SU-DHL-6 (cell line): ENCODE measurements at regions not wholly inside any gene's neighbourhood (a gene's known extent, or its start where the extent isn't known, plus 50 kb on each side); places are given as distances from the start of the nearest gene placed in this dataset.

Experiments used
- EZH2phosphoT487 ChIP-seq: fragments of 200-600 bp; sonication (generic), shearing (Covaris generic); conservative IDR thresholded peaks from 2 replicates; pipeline ENCODE4 v1.6.1; 2018; ENCODE audit warnings: mild to moderate bottlenecking, antibody characterized with exemption, low read length, moderate library complexity, mixed read lengths
- TF ChIP-seq, protein P1 (sequence below): fragments of 200-600 bp; sonication (generic); IDR thresholded peaks from one replicate; pipeline ENCODE4 v1.5.1; 2017; ENCODE audit warnings: antibody characterized with exemption, mild to moderate bottlenecking, low read length, moderate library complexity; ENCODE audit not compliant: insufficient read depth, poor library complexity, severe bottlenecking

DNA sequence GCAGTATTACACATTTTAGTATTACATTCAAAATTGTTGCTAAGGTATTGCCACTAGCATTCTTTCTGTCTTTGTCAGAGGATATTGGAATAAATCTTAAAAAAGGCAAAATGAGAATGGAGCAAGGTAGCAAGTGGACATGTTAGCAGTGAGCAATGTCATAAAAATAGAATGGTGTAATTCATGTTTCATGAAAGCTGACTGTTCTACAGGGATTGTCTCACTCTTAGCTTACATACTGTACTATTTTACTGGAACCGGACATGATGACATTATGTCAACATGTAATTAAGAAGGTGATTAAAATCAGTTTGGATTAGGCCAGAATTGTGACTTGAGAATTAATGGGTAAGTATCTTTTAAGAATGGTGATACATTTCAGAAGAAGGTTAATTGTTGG is 1086.2 kb downstream of the STIM2 start:
- TF ChIP-seq, protein P1, sequence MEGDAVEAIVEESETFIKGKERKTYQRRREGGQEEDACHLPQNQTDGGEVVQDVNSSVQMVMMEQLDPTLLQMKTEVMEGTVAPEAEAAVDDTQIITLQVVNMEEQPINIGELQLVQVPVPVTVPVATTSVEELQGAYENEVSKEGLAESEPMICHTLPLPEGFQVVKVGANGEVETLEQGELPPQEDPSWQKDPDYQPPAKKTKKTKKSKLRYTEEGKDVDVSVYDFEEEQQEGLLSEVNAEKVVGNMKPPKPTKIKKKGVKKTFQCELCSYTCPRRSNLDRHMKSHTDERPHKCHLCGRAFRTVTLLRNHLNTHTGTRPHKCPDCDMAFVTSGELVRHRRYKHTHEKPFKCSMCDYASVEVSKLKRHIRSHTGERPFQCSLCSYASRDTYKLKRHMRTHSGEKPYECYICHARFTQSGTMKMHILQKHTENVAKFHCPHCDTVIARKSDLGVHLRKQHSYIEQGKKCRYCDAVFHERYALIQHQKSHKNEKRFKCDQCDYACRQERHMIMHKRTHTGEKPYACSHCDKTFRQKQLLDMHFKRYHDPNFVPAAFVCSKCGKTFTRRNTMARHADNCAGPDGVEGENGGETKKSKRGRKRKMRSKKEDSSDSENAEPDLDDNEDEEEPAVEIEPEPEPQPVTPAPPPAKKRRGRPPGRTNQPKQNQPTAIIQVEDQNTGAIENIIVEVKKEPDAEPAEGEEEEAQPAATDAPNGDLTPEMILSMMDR: no peak
- TF ChIP-seq EZH2phosphoT487: no peak
